HUES6 (cell line): ENCODE measurements at regions not wholly inside any gene's neighbourhood (a gene's known extent, or its start where the extent isn't known, plus 50 kb on each side); places are given as distances from the start of the nearest gene placed in this dataset.

Source experiments
- H3K27ac ChIP-seq: 2 replicates; pipeline ENCODE4 v1.7.0; 2013; ENCODE audit warnings: low read depth, mild to moderate bottlenecking, low read length, inconsistent platforms
- H3K27me3 ChIP-seq: 2 replicates; pipeline ENCODE4 v1.6.1; 2013; ENCODE audit warnings: low read length; ENCODE audit not compliant: control insufficient read depth, insufficient read depth
- H3K36me3 ChIP-seq: 2 replicates; pipeline ENCODE4 v1.6.1; 2013; ENCODE audit warnings: low read length; ENCODE audit not compliant: control insufficient read depth, insufficient read depth
- H3K4me1 ChIP-seq: 2 replicates; pipeline ENCODE4 v1.6.1; 2013; ENCODE audit warnings: low read length; ENCODE audit not compliant: control insufficient read depth, insufficient read depth
- H3K4me3 ChIP-seq: 2 replicates; pipeline ENCODE4 v1.5.1; 2013; ENCODE audit warnings: low read depth, low read length
- H3K9ac ChIP-seq: one replicate; pipeline ENCODE4 v1.6.1; 2013; ENCODE audit warnings: mild to moderate bottlenecking, low read length
- H3K9me3 ChIP-seq: 2 replicates; pipeline ENCODE4 v1.6.1; 2013; ENCODE audit warnings: low read depth, low read length; ENCODE audit not compliant: control insufficient read depth, insufficient read depth

- Histone ChIP-seq H3K4me3 (no peak overlapping the region), H3K36me3 (no peaks in the 10 kb centered on the region), H3K27me3 (no peaks in the 10 kb centered on the region), H3K9me3 (no peaks in the 10 kb centered on the region; the same call in 1 of the 2 replicates), H3K27ac (no peak overlapping the region), H3K4me1 (peaks cover 19% of the 10 kb centered on the region; the same call in 1 of the 2 replicates), H3K9ac (no peak overlapping the region)
Observed at GRCh38 chr9:129291041-129291501, 113.0 kb upstream of the IER5L start.

- Histone ChIP-seq H3K9ac (no peak overlapping the region), H3K4me1 (peaks cover 22% of the 10 kb centered on the region; the same call in 1 of the 2 replicates), H3K27ac (no peak overlapping the region), H3K27me3 (no peaks in the 10 kb centered on the region), H3K36me3 (no peaks in the 10 kb centered on the region), H3K9me3 (no peaks in the 10 kb centered on the region; the same call in 1 of the 2 replicates), H3K4me3 (no peak overlapping the region)
Observed at GRCh38 chr9:129290606-129291005, 112.5 kb upstream of the IER5L start.

GRCh38 chr9:129289883-129290282 lies 111.8 kb upstream of the IER5L start:
- no peaks in the 10 kb centered on the region for H3K36me3 ChIP-seq
- no peaks in the 10 kb centered on the region for H3K9me3 ChIP-seq
- no peaks in the 10 kb centered on the region for H3K27me3 ChIP-seq
- peaks cover 27% of the 10 kb centered on the region; the same call in 1 of the 2 replicates for H3K4me1 ChIP-seq
- H3K27ac ChIP-seq = no peak overlapping the region
- H3K4me3 ChIP-seq = no peak overlapping the region
- H3K9ac ChIP-seq = no peak overlapping the region

GRCh38 chr9:129289131-129289731 lies 111.2 kb upstream of the IER5L start:
- H3K9ac ChIP-seq = no peak overlapping the region
- no peak overlapping the region for H3K4me3 ChIP-seq
- H3K9me3 ChIP-seq = no peaks in the 10 kb centered on the region
- H3K36me3 ChIP-seq = no peaks in the 10 kb centered on the region
- no peaks in the 10 kb centered on the region for H3K27me3 ChIP-seq
- H3K27ac ChIP-seq = no peak overlapping the region
- peaks cover 27% of the 10 kb centered on the region; the same call in 1 of the 2 replicates for H3K4me1 ChIP-seq

GRCh38 chr9:129287619-129288305 lies 109.7 kb upstream of the IER5L start:
- no peak overlapping the region for H3K9ac ChIP-seq
- H3K27ac ChIP-seq = no peak overlapping the region

GRCh38 chr9:129285979-129286772 lies 108.1 kb upstream of the IER5L start:
- H3K27me3 ChIP-seq = no peaks in the 10 kb centered on the region
- H3K4me3 ChIP-seq = no peak overlapping the region
- no peak overlapping the region for H3K27ac ChIP-seq

More at GRCh38 chr9:129287619-129288305, 109.7 kb upstream of the IER5L start:
- Histone ChIP-seq H3K4me3 (no peak overlapping the region), H3K36me3 (no peaks in the 10 kb centered on the region), H3K9me3 (no peaks in the 10 kb centered on the region), H3K4me1 (peaks cover 31% of the 10 kb centered on the region), H3K27me3 (no peaks in the 10 kb centered on the region)

GRCh38 chr9:129285382-129285781 lies 107.3 kb upstream of the IER5L start:
- no peak overlapping the region for H3K9ac ChIP-seq
- H3K4me1 ChIP-seq = peaks cover 43% of the 10 kb centered on the region
- no peak overlapping the region for H3K27ac ChIP-seq
- no peaks in the 10 kb centered on the region for H3K36me3 ChIP-seq
- H3K27me3 ChIP-seq = no peaks in the 10 kb centered on the region
- H3K9me3 ChIP-seq = no peaks in the 10 kb centered on the region
- H3K4me3 ChIP-seq = no peak overlapping the region

More at GRCh38 chr9:129285979-129286772, 108.1 kb upstream of the IER5L start:
- no peak overlapping the region for H3K9ac ChIP-seq
- H3K4me1 ChIP-seq = peaks cover 43% of the 10 kb centered on the region
- H3K9me3 ChIP-seq = no peaks in the 10 kb centered on the region
- H3K36me3 ChIP-seq = no peaks in the 10 kb centered on the region

- Histone ChIP-seq H3K9ac (no peak overlapping the region), H3K4me1 (peaks cover 43% of the 10 kb centered on the region), H3K27ac (no peak overlapping the region), H3K27me3 (no peaks in the 10 kb centered on the region), H3K9me3 (no peaks in the 10 kb centered on the region), H3K36me3 (no peaks in the 10 kb centered on the region), H3K4me3 (no peak overlapping the region)
Observed at GRCh38 chr9:129284607-129285291, 106.7 kb upstream of the IER5L start.

- Histone ChIP-seq H3K27me3 (no peaks in the 10 kb centered on the region), H3K27ac (no peak overlapping the region), H3K9ac (no peak overlapping the region), H3K9me3 (no peaks in the 10 kb centered on the region), H3K36me3 (no peaks in the 10 kb centered on the region), H3K4me1 (peaks cover 36% of the 10 kb centered on the region), H3K4me3 (no peak overlapping the region)
Observed at GRCh38 chr9:129283705-129284606, 105.9 kb upstream of the IER5L start.

- Histone ChIP-seq H3K4me1 (peaks cover 42% of the 10 kb centered on the region), H3K4me3 (no peak overlapping the region), H3K9me3 (no peaks in the 10 kb centered on the region), H3K27ac (no peak overlapping the region), H3K9ac (no peak overlapping the region), H3K27me3 (no peaks in the 10 kb centered on the region), H3K36me3 (no peaks in the 10 kb centered on the region)
Observed at GRCh38 chr9:129283291-129283691, 105.2 kb upstream of the IER5L start.
